Body of pancreas (tissue), 4 donors: ENCODE measurements at regions not wholly inside any gene's neighbourhood (a gene's known extent, or its start where the extent isn't known, plus 50 kb on each side); places are given as distances from the start of the nearest gene placed in this dataset.

ENCODE experiments used
- POLR2A ChIP-seq, 3 donors: fragments of 450-650 bp; IDR thresholded peaks; one replicate each; pipeline ENCODE4 v1.6.1; 2016; ENCODE audit warnings: antibody characterized with exemption in 3 of 3, mild to moderate bottlenecking in 2 of 3
- TF ChIP-seq, protein P1 (sequence below), 7 experiments: fragments of 450-650 bp in 4 of 7; fragments of 200-600 bp in 3 of 7; sonication (generic) in 3 of 7; IDR thresholded peaks; one replicate each; pipeline ENCODE4 v1.5.1; 2016 to 2019; ENCODE audit warnings: antibody characterized with exemption in 7 of 7

DNA sequence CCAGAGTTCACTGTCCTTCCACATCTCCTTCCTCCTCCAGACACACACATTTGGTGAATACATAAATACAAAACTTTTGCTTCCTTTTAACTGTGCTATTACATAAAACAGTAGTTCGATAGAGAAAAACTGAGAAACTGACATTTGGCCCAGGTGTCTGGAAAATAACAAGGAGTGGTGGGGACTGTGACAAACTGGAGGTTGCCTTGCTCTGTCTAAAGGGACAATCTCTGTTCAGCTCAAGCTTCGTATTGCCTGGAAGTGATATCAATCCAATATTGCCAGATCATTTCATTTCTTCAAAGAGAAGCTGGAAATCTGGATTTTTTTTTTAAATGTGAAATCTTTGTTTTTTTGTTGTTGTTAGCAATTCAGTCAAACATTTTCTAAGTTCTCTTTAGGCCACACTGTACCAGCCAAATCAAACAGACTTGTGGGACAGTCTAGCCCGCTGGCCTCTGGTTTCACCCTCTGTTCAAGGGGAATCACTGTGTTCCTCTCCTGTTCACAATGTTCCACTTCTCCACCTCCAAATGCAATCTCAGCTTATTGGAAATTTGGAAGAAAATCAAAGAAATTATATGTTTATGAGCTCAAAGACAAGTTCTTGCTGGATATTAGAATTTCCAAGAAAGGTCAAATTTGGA is 612.5 kb downstream of the KIF4B start:
- TF ChIP-seq, protein P1, sequence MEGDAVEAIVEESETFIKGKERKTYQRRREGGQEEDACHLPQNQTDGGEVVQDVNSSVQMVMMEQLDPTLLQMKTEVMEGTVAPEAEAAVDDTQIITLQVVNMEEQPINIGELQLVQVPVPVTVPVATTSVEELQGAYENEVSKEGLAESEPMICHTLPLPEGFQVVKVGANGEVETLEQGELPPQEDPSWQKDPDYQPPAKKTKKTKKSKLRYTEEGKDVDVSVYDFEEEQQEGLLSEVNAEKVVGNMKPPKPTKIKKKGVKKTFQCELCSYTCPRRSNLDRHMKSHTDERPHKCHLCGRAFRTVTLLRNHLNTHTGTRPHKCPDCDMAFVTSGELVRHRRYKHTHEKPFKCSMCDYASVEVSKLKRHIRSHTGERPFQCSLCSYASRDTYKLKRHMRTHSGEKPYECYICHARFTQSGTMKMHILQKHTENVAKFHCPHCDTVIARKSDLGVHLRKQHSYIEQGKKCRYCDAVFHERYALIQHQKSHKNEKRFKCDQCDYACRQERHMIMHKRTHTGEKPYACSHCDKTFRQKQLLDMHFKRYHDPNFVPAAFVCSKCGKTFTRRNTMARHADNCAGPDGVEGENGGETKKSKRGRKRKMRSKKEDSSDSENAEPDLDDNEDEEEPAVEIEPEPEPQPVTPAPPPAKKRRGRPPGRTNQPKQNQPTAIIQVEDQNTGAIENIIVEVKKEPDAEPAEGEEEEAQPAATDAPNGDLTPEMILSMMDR (IDR thresholded peaks at IDR 0.05): no peak
- TF ChIP-seq POLR2A (IDR thresholded peaks at IDR 0.05): no peak
